GM10248 (cell line): ENCODE measurements at regions not wholly inside any gene's neighbourhood (a gene's known extent, or its start where the extent isn't known, plus 50 kb on each side); places are given as distances from the start of the nearest gene placed in this dataset.
"Not testable (repeated sequence)": the region's sequence is repeated elsewhere in the genome, so short reads cannot be mapped to it uniquely, and the experiment has no call there.

Experiments
- CTCF ChIA-PET: fragments of 300-600 bp; sonication (Branson Sonifier 250); formaldehyde crosslinking; extraction: SDS; loops from one replicate; lab custom pipeline; 2021; ENCODE audit warnings: antibody characterized with exemption; lab: Yijun Ruan, JAX
- POLR2A ChIA-PET: fragments of 350-650 bp; sonication (Branson Sonifier 250); formaldehyde crosslinking; extraction: SDS; loops from one replicate; lab custom pipeline; 2020; ENCODE audit warnings: antibody characterized with exemption; lab: Yijun Ruan, JAX
- DNase-seq: peaks from one replicate; pipeline ENCODE4 v3.0.0; 2012; ENCODE audit errors: extremely low spot score
- CTCF ChIP-seq: IDR thresholded peaks from 2 replicates; pipeline ENCODE4 v1.5.1; 2012; ENCODE audit warnings: mild to moderate bottlenecking, low read depth; ENCODE audit errors: extremely low read depth, missing control alignments, control extremely low read depth

- no peak for TF ChIP-seq CTCF
- CTCF ChIA-PET, result interaction anchor here (1.1 to 3.7 kb wide), 4 partner anchors 9 to 401 kb away, joined by 3 to 25 read pairs (median 9); no protein-coding TSS in a partner anchor
- POLR2A ChIA-PET, result no interaction called here
- DNase-seq, result no peak
Measured at GRCh38 chr6:165841153-165841558, 178.1 kb upstream of the PDE10A start.

DNA sequence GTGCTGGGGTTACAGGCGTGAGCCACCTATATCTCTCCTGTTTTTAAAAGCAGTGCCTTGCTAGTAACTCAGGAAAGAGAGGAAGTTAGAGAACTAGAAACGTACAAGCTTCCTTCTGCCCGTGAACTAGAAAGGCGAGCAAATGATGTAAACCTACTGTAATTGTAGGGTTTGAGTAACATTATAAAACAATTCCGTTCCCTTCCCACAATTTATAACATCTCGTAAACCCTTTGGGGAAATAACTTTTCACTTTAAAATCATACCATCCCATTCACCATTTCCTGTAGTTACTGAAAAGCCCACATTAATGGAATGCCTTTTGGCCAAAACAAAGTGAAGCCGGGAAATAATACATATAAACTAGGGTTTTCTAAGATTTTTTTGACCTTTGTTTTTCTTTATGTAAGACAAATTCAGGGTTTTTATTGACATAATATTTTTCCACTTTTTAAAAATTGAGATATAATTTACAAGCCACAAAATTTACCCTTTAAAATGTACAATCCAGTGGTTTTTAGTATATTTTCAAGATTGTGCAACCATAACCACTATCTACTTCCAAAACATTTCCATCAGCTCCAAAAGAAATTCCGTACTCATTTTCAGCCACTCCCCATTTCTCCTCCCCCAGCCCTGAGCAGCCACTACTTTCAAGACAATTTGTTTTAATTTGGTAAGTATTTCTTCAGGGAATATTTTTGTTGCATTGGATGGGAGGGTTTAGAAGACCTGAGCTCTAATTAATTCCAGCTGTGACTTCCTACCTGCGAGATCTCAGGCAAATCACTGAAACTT, 175.1 kb upstream of the PDE10A start:
- POLR2A ChIA-PET, result no interaction called here
- no peak for DNase-seq
- CTCF ChIA-PET, result interaction anchor here (1.1 kb wide), 1 partner anchor 10 kb away, joined by 3 read pairs; no protein-coding TSS in a partner anchor
- no peak for TF ChIP-seq CTCF

DNA sequence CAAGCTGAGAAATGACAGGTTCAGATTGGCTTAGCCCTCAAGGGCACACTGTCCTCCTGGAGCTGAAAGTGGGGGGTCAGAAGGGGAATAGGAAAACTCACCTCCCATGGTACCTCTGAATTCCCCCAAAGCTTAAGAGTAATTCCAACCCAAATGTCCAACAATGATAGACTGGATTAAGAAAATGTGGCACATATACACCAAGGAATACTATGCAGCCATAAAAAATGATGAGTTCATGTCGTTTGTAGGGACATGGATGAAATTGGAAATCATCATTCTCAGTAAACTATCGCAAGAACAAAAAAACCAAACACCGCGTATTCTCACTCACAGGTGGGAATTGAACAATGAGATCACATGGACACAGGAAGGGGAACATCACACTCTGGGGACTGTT, 173.6 kb upstream of the PDE10A start:
- DNase-seq, POLR2A ChIA-PET: not testable (repeated sequence)
- CTCF ChIA-PET, result interaction anchor here (0.6 kb wide), 1 partner anchor 10 kb away, joined by 3 read pairs; no protein-coding TSS in a partner anchor

DNA sequence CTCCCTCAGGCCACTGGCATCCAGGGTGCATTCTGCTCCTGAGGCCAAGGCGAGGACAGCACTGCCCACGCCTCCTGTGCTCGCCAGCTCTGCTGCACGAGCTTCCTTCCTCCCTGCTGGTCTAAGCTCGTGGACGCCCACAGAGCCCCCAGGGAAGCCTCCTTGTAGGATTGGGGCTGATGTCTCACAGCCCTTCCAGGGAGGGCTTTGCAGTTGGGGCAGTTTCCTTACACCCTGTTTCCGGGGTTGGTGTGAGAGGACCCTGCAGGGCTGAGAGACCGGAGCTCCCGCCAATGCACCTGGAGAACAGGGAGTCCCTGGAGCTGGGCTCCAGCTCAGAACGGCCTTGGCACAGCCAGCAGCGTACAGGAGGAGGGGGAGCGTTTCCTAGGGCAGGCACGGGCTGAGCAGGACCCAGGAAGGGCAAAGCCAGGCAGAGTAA, 172.4 kb upstream of the PDE10A start:
- ChIA-PET CTCF (interaction anchor here (1.6 to 2.0 kb wide), 2 partner anchors 15 to 396 kb away, joined by 4 to 5 read pairs; no protein-coding TSS in a partner anchor), POLR2A (no interaction called here)
- TF ChIP-seq CTCF, result no peak
- DNase-seq, result no peak

- POLR2A ChIA-PET, result no interaction called here
- TF ChIP-seq CTCF, result no peak
- CTCF ChIA-PET, result interaction anchor here (1.6 to 2.0 kb wide), 3 partner anchors 15 to 395 kb away, joined by 4 to 6 read pairs (median 5); no protein-coding TSS in a partner anchor
- no peak for DNase-seq
Measured at GRCh38 chr6:165834613-165835259, 171.7 kb upstream of the PDE10A start.

DNA sequence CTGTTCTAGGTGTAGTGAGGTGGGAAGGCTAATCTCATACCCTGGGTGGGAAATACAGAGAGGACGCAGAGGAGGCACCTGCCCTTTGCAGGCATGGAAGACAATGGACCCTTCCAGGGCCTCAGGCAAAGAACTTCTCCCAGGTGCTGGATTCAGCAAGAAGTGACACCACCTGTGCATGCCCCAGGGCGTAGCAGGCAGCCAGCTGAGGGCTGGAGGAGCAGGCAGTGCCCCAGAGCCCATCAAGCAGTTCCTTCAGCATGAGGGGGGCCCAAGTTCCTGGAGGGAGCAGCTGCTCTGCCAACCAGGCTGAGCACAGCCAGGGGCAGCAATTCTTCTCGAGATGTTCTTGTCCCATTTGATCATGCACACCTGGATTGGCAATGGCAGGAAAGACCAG, 170.3 kb upstream of the PDE10A start:
- ChIA-PET POLR2A (no interaction called here), CTCF (interaction anchor here (1.8 kb wide), 1 partner anchor 17 kb away, joined by 6 read pairs; no protein-coding TSS in a partner anchor)
- TF ChIP-seq CTCF, result no peak
- DNase-seq, result no peak
